Hippocampal formation (tissue), 2 donors: ENCODE measurements at regions not wholly inside any gene's neighbourhood (a gene's known extent, or its start where the extent isn't known, plus 50 kb on each side); places are given as distances from the start of the nearest gene placed in this dataset.

Experiments
- DNase-seq, 2 donors: peaks; one replicate each; lab custom pipeline; 2025; lab: John Stamatoyannopoulos, UW

DNA sequence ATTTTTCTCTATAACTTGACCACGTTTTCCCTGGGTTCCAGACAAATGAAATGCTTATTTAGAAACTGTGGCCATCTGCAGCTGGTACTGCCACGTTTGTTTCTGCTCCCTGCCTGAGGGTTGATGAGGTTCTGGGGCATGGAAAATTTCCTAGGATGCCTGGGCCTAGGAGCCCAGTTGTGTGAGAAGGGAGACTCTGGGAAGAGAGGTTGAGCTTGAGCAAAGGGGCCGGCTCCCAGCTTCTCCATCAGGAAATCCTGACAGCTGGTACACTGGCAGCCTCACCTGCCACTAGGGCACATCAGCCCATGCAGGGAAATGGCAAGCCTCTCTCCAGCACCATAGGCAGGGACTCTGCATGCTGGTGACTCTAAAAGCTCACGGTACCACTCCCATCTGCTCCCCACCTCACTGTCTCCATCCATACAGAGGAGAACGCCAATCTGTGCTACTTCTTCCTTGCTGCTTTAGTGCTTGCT is 165.4 kb upstream of the PPP2R3A start:
- no peak for DNase-seq

DNA sequence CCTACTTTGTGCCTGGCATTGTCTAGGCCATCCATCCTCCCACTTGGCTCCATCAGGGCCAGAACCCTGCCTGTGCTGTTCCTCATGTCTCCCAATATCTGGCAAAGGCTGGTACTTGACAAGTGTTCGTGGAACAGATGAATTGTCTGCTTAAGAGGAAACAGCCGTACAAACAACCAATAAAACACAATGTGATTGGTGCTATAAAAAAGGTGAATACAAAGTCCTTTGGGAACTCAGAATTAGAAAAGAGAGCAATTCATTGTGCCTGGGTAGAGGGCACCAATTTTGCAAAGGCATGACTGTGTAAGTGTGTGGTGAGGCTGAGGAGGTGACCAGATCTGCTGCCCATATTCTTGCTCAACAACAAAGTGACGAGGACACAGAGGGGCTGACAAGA is 164.5 kb upstream of the PPP2R3A start:
- no peak for DNase-seq

DNA sequence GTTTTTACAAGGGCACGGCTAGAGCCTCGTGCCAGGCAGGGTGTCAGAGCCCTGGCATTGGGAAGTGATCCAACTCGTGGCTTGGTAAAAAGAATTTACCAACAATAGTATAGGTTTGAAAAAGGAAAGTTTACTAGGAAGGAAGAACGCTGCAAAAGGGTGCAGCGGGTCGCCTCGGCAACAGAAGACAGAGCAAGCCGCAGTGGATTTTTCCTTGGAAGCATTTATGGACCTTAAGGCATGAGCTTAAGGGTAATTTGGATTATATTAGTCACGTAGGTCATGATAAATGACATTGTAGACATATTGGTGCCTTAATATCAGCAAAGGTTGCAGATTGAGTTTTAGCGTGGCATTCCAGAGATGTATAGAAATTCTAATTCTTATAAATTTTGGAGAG is 163.4 kb upstream of the PPP2R3A start:
- DNase-seq: no peak

DNA sequence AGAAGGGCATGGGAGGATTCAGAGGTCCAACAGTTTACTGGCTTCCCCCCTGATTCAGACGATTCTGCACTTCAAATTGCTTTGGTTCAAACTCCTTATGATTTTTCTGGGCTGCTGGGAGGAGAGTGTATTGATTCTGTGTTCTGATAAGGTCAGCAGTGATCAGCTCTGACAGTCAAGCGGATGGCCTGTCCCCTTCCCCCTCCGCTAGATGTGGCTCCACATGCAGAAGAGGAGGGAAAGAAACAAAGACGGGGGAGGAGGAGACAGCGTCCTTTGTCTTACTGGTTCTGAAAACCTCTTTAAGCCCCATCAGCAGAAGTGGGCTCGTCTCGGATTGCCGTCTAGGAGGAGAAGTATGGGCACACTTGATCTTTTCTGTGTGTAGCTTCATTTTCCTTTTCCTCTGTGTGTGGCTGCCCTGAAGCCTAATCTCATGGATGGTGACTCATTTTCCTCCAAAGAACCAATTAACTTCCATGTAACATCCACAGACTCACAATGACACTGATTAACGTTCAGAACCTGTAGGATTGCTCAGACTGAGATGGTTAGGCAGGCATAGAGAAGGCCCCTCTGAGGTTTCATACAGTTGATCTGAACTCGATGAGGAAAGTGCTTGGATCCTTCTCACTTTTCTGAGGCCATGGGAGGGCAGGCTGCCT is 162.4 kb upstream of the PPP2R3A start:
- DNase-seq: no peak

DNA sequence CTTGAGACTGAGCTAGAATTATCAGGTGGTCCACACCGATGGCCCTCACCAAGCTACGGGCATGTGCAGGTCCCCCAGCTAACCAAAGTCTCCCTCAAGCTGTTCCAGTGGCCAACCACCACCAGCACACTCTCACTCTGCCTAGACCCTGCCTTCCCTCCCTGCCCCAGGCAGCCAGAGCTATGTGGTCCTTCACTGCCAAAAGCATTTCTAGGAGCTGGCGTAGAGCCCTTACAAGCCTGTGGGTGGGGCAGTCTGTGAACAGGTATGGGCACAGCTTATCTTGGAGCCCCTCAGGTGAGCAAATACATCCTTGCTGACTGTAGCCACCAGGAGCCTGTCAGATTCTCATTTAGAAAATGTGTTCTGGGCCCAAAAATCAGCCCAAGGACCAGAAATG is 159.8 kb upstream of the PPP2R3A start:
- no peak for DNase-seq

DNA sequence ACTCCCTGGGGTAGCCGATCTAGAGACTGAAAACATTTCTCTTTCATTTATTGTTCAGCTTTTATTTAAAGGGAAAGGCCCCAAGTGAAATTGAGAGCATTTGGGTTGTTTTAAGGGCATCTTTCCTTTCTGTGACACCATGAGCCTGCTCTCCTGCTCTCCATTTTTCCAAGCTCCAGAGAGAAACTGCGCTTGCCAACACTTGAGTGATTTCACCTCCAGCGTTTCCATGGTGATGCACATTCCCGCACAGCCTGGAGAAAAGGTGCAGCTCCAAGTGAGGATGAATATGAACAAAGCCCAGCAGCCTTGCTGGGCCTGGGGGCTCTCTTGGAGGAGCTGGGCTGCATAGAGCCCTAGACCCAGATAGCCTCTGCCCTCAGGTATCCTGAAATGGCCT is 159.2 kb upstream of the PPP2R3A start:
- peak in 1 of 2 donors; percentile 9 for DNase-seq

DNA sequence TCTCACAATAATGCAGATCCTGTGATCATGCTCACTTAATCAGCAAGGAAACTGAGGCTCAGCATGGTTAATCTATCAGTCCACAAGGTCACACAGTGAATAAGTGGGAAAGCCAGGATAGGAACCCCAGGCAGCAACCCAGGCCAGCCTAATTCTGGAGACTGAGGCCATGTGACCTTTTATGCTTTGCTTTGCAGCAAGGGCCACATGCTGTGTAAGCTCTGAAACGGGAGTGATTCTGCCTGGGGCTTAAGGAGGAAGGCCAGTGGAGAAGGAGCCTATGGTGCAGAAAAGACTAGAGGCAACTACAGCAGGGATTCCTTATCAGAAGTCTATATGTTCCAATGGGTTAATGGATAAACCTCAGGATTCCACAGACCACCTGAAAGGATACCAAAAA is 157.6 kb upstream of the PPP2R3A start:
- no peak for DNase-seq

DNA sequence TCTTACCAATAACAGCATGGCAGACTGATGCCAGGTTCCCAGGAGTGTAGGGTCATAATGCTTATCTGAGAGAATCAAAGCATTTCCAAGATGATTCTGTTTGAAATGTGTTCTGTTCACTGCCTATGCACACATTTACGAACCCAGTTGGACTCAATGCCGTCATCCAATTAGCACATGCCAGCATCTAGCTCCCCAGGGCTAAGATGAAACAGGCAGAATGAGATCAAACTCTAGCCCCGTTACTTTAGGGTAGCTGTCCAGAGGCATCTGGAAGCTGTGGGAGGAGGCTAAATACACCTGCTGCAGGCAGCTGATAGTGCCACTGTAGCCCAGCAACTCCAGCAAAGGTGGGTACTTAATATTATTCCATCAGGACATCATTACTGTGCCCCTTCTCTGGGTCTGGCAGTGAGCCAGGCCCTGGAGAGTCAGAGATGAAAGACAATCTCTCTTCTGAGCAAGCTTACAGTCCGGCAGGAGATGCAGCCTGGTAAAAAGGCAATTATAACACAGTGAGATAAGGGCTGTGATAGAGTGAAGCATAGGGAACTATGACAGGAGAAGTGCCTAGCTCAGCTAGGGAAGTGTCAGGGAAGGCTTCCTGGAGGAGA is 156.4 kb upstream of the PPP2R3A start:
- DNase-seq: no peak

DNA sequence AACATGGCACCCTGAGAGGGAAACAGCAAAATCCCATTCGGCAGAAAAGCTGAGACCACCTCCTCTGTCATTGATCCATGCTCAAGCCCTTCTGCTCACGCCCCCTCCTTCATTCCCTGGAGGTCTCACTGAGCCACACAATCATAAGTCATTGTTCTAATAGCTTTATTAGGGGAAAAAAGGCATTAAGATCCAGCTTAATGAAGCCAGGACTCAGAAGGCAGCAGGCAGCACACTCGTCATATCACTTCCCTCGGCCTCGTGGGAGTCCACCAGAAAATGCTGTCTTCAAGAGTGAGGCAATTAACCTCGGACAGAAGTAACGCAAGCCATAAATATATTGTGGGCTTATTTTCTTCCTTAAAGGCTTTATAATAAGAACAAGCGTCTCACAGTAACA is 153.9 kb upstream of the PPP2R3A start:
- no peak for DNase-seq

DNA sequence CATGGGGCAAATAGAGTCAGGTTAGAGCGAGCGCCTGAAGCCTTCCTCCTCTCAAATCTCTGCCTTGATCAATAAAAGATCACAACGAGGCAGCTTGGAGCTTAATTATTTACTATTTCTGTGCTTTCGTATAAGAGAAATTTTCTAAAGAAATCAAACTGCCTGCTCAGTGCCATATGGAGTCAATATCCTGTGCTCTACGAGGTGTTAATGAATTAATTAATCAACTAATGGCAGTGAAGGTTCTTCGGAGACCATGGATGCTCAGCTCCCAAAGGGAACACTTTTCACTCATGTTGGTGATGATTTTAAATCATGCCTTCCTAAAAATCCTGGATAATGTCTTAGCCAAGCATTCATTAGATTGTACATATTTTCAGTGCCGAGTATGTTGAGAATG is 153.5 kb upstream of the PPP2R3A start:
- no peak for DNase-seq

DNA sequence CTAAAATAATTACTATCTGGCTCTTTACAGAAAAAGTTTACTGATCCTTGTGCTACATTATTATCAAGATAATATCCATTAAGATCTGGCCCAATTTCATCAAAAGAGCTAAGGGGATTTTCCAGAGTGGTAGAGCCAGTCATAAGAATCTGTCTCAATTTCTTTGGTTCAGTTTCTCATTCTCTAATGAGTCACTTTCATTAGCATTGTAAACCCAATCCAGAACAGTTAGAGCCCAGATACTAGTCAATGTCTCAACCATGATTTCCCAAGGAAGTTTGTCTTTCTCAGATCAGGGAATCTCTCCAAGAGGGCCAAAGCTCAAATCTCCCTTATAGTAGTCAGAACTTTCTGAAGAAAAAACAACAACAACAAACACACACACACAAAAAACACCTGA is 131.1 kb upstream of the PPP2R3A start:
- DNase-seq: no peak

DNA sequence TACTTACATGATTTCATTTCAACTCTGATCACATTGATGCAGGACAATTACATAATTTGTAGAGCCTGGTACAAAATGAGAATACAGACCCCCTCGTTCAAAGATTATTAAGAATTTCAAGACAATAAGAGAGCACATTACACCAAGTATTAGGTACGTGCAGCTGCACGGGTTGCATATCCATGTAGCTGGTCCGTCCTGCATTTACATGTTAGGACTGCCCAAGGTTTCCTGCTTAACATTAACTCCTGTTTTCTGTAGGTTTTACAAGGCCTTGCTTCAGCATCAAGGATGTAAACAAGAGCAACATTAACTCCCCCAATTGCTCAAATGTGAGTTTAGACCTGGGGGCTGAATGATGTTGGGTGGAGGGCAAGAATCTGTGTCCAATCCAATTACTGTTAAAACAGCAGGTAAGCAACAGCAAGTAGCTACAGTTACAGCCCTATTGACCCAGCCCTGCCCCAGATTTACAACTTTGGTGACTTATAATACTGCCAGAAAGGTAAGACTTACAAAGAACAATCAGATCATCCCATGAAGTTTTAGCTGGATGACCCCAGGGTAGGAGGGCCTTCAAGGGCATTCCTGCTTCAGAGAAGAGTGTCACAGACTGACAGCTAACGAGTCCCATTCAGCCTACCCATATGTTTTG is 127.4 kb upstream of the PPP2R3A start:
- no peak for DNase-seq

DNA sequence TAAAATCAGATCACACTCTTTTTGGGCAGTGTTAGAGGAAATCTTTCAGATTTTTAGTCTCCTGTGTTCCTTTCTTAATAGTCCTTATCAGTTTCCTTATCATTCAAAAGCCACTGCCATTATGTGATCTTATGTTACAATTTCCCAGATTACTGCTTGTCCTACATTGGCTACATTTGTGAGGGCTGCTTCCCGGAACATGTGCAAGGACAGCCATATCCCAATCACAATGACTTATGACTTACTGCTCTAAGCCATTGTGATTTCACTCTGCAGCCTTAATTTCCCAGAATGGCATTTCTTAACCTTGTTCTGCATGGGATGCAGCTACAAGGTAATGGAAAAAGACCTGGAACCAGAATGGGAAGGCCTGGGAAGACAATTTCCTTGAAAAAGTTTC is 125.1 kb upstream of the PPP2R3A start:
- no peak for DNase-seq

DNA sequence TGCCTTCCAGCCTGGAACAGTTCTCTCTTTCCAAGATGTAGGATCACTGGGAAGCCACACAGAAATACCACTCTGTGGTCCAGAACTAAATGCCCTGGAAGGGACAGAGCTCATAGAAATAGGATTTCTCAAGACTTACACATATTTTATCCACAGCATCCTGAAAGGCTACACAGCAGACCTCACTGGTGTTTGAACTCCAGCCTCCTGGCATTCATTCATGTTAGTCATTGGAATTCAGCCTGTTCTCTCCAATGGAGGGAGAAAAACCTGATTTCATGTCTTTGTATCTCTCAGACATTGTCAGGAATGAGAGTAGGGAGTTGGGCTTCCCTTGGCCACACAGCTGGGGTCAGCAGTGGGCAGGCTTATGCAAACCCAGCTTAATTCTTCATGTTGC is 121.1 kb upstream of the PPP2R3A start:
- no peak for DNase-seq

DNA sequence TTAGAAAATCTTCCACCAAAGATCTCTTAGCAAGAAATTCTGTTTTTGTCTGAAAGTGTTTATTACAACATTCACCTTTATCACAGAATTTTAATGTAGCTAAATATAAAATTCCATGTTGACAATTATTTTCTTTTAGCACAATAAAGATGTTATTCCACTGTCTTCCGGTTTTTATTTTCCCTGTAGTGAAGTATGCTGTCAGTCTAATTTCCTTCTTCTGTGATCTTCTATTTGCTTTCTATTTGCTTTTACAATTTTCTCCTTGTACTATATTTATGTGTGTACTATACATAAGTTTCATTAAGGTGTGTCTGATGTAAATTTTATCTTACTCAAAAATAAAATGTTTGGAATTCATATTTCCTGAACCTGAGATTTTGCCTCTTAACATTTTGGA is 117.5 kb upstream of the PPP2R3A start:
- no peak for DNase-seq

DNA sequence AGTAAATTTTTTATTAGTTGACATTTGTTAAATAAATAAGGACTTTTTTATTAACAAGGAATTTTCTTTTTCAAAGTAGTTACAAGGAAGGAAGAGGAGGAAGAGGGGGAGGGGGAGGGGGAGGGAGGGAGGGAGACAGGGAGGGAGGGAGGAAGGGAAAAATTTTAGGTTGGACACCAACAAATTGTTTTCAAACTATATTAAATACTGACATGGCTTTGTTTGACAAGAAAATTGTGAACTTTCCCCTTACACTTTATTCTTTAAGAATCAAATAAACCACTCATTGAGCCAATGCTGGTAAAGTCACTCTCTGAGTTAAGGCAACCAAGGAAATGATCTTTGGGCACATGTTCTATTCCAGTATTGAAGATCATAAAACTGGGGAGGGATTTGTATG is 115.7 kb upstream of the PPP2R3A start:
- DNase-seq: no peak

DNA sequence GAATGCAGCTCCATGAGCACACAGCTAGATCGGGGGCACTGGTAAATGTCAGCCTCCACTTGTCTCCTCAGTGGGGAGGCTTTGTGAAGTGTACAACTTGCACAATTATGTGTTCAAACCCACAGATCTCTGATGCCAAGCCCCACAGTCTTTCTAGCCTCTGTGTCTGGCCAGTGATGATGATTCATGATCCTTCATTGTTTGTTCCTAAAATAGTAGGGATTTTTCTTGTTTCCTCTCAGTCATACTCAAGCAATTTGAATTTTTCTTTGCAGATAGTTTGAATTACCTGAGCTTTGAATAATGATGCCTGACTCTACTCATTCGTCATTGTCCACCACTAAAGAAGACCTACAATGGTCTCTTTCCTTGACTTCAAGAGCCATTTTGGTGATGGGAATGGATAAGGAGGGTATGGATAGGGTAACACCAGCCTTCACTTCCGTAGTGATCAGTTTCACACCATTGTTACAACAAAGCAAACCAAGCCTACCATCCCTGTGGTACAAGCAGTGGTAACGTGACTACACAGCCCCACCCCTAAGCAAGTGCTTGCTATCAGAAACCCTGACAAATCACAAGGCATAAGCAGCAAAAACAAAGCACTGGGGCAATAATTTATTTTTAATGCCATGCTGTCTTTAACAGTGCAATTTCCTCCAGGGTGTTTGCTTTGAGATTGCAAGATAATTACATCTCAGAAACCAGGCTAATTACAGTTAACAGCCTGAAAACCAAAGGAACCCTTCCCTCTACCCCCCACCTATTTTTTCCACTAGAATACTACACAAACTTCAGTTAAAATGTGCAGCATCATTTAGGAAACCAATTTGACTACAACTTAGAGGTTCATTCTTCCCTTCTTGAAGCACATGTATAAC is 114.1 kb upstream of the PPP2R3A start:
- no peak for DNase-seq

DNA sequence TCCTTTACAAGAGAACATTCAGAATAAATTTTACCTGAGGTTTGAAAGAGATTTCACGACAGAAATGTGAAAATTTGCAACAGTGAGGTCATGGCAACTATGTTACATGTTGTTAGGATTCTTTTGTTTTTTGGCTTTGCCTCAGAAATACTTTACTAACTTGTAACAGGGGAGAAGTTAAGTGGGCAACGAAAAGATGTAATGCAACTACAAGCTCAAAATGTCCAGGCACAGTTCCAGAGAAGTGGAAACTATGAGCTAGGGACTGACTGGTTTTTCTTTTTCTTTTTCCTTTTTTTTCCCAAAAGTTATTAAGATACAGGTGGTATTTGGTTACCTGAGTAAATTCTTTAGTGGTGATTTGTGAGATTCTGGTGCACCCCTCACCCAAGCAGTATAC is 111.5 kb upstream of the PPP2R3A start:
- no peak for DNase-seq

DNA sequence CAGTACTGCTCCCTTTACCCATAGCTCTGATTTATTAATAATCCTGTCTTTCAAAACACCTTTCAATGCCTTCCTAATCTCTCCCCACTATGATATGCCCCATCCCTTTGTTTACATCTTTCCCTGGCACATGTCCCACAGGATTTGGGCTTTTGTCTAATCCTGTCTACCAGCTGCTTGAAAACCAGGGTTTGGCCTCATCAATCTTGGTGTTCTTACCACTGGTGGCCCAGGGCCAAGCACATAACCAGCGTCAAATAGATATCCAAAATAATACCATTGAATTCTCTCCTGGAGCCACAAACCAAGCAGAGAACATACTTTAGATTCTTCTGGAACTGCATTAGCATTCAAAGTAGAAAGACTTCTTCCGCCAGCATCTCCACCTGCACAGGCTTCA is 104.8 kb upstream of the PPP2R3A start:
- DNase-seq: no peak

DNA sequence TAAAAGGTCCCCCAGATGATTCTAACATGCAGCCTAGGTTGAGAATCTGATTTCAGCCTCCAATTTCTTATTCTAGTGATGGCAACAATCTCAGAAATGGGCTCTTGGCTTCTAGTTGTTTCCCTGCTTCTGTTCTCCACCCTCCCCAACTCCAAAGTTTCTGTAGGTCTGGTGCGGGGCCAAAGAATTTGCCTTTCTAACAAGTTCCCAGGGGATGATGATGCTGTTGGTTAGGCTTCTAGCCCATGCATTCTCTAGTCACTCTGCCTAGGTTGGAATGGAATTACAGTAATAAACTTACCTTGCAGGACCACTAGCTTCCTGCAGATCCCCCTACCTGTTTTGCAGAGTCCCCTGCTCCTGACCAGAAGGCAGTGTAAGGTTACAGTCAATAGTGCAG is 103.2 kb upstream of the PPP2R3A start:
- no peak for DNase-seq

DNA sequence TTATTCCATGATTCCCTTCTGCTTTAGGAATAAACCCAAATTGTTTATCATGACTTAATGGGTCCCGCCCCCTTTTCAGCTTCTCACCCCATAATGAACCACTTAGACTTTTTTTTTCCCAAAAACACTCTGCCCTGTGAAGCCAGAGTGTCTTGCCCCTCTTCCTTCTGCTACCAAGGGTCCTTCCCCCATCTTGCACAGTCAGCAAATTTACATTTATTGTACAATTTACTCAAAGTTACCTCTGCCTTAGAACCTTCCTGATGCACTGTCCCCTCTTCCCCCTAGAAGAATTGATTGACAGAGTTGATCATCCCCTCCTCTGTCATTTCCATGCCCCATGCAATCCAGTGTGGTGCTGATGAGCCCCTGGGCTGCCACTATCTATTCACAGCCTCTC is 101.5 kb upstream of the PPP2R3A start:
- no peak for DNase-seq

DNA sequence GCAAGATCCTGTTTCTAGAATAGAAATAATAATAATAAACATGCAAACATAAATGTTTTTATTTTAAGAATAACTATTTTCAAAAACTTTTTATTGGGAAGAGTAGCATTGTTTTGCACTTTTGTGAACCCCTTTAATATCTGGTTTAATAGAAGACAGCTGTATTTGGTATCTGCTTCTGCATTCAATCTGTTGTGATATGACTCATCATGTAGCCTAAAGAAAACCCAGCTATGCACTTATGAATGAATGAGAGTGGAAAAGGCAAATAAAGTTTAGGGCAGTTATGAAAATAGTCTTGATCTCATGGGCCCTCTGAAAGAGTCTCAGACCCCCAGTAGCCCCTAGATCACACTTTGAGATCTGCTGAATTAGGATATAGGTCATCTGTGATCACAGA is 100.4 kb upstream of the PPP2R3A start:
- no peak for DNase-seq

DNA sequence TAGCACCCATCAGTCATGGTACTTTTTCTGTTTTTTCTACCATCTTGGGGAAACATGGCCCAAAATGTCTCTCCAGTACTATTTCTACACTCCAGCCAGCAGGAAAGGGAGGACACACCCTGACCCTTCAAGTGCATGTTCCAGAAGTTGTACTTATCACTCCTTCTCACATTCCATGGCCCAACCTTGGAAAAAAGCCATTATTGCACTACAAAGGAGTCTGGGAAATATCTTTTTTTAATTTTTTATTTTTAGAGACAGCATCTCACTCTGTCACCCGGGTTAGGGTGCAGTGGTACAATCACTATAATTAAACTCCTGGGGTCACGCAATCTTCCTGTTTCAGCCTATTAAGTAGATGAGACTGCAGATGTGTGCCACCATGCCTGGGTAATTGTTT is 100.0 kb upstream of the PPP2R3A start:
- no peak for DNase-seq
